Stimulated activated naive CD4-positive, alpha-beta T cell treated with Interleukin-2 at 50 U/mL for 16 hours (primary cell): ENCODE measurements at regions not wholly inside any gene's neighbourhood (a gene's known extent, or its start where the extent isn't known, plus 50 kb on each side); places are given as distances from the start of the nearest gene placed in this dataset.

Experiments used
- DNase-seq: peaks from one replicate; lab custom pipeline; 2025; lab: John Stamatoyannopoulos, UW

DNA sequence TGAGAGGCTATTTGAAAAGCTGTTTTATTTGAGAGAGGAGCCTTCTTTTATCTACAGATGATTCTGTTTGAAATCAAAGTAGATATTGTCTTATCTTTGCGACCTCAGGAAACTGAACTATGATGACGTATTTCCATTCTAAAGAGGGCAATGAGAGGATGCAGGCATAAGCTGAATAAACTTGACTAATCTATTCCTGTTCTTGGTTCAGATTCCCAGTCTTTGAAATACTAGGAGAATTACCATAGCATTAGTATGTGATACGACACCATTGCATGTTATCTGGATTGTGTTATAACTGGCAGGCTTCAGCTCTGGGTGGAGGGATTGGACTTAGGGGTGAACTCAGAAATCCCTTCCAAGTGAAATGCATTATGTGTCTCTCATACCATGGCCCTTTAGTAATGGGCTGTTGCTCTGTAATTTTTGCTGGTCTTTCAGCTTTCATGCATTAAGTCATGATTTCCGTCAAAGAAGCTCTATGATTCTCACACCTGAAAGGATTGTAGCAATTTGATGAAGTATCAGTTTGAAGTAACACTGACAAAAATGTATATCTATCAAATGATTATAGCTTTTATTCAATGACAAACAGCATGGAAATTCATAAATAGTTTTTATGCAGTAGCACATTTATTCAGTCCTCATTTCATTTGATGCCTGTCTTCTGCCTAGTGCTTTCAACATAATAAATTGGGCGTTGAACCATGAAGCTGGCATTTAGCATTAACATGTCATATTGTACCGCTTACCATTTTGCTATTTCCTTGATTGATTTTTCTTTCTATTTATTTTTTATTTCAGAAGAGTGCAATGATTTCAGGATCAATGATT lies 138.4 kb upstream of the SPACA1 start:
- no peak for DNase-seq

DNA sequence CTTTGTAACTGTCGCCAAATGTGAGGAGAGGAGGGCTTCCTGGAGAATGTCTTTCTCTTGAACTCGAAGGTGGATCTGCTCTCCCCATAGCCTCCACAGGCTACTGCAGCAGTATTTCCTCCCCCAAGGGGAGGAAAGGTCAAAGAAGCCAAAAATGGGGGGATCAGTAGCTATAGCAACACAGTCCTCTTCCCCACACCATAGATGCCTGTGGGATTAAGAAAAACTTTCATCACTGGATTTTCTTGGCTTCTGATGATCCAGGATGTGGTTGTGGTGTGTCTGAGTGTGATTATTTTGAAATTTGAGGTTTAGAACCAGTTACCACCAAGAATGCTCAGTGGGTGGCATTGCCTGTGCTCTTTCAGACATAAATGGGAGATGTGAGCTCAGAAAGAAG lies 140.1 kb upstream of the SPACA1 start:
- no peak for DNase-seq

DNA sequence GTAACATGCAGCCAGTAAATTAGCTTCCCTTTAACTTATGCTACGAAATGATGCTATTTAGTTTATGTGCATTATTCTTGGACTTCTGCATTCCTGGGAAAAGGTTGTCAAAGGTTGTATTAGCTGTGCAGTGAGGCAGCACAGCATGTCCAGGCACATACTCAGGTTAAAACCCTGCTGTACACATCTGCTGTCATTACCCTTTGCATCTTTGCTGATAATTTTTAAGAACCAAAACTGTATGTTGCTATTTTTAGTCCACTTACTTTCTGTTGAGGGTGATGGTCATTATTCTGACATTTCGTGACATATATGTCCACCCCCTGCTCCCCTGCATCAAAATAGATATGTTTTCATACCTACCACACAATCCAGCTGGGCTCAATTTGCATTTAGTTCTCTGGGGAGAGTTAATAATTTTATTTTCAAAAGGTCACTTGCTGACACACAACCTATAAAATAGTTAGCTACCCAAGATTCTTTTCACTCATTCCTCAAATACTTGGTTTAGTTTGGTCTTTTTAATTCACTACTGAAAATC lies 142.5 kb upstream of the SPACA1 start:
- no peak for DNase-seq

DNA sequence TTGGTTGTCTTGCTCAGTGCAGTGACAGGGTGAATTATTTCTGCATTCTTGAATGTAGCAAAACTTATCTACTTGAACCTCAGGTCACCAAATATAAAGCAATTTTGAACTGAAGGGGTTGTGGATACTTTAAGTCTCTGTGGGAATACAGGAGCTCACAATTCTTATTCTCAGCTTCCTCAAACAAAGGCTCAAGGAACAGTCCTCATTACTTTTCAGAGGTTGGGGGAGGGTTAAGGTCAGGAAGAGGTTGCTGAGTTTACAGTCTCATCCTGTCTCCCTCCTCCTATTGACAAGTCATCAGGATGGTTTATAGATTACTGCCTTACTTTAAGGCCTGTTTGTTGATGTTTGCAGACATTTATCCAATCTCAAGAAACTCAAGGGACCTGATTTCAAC lies 143.6 kb upstream of the SPACA1 start:
- no peak for DNase-seq

DNA sequence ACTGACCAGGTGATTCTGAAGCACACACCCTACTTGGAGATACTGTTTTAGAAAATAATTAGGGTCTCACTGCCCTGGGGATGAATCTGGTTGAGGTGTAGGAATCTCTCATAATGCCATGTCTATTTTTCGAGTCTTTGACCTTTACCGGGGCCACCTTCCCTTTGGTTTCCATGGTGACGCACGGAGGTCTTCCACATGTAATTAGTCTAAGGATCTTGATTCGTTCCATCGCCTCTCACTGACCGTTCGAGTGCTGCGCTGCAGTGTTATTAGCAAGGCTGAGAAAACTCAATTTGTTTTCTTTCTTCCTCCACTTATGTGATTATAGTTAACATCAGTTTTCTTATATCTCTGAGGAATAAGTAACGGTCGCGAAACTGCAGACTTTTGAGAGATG lies 144.3 kb upstream of the SPACA1 start:
- no peak for DNase-seq

DNA sequence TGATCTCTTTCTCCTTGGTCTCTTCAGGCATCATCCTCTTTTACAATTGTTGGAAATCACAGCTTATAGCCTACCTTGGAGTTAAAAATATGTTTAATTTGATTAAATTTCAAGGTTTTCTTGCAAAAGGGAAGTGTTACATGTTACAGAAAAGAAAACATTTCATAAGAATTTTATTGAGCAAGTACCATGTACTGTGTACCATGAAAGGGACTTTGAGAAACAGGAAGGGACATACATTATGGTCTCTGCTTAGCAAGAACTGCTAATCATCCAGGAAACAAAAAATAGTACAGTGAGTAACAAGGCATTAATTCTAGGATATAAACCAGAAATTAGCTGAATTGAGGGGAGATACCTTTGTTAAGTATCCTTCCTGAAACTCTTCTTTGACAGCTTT lies 145.3 kb upstream of the SPACA1 start:
- DNase-seq, result no peak

DNA sequence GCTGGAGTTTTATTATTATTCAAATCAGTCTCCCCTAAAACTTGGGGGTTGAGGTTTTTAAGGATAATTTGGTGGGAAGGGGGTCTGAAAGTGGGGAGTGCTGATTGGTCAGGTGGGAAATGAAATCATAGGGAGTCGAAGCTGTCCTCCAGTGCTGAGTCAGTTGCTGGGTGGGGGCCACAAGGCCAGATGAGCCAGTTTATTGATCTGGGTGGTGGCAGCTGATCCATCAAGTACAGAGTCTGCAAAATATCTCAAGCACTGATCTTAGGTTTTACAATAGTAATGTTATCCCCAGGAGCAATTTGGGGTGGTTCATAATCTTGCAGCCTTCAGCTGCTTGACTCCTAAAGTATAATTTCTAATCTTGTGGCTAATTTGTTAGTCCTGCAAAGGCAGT lies 146.0 kb upstream of the SPACA1 start:
- no peak for DNase-seq

DNA sequence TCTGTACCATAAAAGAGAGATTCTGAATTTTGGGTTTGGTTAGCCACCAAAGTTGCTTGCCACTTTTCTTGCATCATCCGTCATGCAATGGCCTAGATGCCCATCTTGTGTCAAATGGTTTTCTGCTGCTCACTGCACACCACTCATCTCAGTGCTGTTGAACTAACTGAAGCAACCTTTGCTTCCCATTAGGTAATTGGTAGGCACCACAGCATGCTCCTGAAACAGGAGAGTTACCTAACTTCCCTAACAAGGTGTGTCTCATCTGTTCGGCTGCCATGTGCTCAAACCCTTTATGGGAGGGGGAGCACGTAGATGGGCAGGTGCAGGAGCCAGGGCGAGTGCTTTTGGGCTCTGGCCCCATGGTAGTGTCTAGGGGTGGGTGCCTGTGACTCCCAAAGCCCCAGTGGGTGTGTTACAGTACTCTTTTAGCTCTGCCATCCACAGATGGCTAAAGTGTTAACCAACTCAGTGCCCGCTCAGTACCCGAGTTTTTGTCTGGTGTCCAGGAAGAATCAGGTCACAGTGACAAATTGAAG lies 147.4 kb upstream of the SPACA1 start:
- DNase-seq, result no peak

DNA sequence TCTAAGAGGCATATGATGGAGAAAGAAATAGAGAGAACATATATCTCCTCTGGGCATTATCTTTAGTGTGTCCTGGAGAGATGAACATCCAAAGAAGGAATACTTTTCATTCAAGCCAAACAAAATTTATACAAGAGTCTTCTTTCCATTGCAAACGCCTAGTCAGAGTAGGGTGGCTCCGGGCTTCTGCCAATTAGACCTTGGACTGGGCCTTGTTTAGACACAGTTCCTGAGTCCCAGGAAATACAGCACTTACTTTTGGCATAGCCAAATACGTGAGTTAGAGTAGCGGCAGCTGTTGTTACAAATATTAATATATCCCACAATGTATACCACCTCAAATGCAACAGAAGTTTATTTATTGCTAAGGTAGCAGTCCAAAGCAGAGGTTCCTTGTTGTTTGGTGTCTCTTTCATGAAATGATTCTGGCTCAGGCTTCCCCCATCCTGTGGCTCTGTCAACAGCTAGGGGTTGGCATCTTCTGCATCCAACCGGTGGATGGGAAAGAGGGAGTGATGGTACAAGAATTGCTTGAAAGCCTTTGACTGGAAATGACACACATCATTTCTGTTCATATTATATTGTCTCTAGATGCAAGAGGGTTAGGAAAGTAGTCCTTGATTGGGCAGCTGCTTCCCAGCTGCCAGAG lies 148.0 kb upstream of the SPACA1 start:
- DNase-seq, result no peak

DNA sequence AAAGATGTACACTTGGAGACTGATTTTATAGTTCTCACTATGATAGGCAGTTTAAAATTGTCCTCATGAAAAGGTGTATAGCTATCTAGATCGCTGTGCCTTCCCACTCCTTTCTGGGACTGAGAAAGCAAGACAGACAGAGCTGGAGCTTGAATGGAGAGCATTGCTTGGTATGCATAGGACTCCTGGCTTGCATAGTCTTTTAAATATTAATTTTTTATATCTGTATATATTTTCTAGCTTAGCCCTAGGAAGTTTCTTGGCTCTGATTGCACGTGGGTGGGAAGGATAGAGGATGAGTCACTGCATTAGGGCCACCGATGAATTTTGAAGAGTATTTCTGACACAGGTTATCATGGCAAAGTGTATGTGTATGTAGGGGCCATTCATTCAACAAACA lies 150.0 kb upstream of the SPACA1 start:
- no peak for DNase-seq

DNA sequence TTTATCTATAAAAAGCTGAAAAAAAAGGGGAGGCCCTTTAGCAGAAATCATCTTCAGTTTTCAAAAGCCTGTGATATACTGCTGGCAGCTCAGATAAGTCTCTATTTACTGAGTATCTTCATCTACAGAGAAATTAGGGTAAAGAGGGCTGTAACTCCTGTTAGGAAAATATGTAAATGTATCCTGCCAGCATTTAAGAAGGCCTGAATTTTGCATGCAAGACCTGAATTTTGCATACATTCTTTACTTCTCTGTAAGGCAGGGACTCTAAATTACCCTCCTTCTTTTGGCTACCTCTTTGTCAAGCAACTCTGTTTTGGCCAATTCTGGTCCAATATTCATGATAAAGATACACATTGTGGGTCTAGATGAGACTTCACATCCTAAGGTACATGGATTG lies 150.6 kb upstream of the SPACA1 start:
- DNase-seq, result no peak

DNA sequence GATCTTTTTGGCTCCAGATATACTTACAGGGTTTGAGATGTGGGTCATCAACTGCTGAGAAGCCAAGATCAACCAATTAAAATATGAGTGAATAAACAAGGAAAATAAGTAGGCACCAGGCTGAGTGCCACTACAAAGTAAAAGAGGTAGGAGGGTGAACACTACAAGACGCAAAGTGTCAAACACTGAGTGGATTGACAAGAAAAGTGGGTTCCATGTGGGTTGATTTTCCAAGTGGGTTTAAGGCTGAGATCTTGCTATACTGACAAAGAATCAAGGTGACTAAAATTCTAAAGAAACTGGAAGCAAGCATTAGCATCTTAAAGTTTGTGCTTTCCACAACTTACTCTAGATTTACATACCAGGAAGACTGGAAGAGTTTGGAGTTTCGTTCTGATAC lies 160.4 kb upstream of the SPACA1 start:
- DNase-seq, result no peak

DNA sequence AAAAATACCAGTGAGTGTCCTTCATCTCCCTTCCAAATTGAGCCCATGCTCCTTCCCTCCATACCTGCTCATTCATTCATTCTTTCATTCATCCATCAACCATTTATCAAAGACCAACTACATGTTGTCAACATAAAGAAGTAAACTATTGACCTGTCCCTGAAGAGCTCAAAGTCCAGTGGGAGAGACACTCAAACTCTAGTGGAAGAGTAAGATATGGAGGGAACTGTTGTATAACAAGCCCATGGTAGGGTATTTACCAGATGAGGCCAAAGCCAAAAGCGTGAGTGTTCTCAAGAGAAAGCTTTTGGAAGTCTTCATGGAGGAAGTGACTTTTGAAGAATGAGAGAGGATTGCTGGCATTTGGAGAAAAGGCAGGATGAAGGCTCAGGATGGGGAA lies 163.4 kb upstream of the SPACA1 start:
- no peak for DNase-seq

DNA sequence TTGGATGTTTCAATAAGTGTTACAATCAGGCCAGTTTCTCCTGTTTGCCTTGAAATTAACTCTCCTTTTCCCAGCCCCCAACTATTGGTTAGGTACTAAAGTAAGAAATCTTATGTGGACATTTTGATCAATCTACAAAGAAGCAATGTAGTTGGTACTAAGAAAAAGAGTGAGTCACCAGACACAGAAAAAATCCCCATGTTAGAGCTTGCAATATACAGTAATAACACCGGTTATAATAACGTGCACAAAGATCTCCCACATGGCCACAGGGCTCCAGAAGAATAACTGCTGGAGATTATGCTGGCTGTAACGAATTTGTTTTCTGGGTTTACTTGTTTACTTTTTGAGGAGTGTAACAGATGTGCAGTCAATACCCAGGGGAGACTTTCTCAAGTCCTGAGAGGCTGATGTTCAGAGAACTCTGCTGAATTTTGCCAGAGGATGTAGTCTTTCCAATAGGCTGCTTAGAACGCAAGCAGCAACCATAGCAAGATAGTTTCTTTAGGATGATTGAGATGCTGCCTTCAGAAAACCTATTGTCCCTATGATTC lies 166.2 kb upstream of the SPACA1 start:
- no peak for DNase-seq

DNA sequence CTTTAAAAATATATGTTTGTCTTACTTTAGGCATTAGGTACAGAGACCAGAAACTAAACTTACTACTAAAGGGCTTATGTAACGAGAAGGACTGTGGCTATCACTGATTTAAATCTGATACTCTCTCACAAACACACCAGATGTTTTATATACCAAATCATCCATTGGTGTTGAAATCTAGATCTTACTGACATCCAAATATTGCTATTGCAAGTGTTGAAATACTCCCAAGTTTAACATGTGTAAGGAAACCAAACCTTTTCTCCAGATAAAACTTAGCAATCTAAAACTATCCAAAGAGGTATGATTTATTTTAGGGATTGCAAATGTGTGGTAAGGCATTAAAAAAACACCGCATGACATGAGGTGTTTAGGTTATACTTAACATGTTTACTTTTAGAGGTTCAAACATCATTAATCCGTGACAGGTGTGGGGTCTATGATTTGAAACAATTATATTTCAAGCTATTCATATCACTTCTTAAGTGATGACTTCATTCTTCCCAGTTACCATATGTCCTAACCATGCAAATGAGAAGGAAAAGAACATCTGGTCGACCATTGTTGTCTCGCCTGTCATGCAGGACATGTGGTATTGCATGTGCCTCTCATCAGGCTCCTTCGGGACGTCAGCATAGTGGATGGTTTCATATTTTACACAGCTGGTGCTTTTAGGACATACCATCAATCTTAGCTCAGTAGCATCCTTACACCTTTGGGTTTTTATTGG lies 168.3 kb upstream of the SPACA1 start:
- no peak for DNase-seq

DNA sequence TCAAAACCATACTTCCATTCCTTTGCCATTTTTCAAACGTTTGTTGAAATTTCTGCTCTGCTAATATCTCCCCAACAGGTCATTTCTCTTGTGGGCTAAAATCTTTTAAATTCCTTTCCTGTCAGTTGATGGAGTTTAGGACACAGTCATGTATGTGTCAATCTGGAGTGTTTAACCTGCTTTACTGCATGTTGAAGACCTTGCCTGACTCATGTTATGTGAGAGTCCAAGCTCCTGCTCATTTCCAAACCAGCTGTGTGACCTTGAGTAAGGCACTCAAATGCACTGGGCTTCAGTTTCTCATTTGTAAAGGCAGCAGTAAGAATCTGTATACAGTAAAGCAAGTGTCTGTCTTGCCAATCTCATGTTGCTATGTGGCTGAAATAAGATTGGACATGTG lies 171.9 kb upstream of the SPACA1 start:
- no peak for DNase-seq

DNA sequence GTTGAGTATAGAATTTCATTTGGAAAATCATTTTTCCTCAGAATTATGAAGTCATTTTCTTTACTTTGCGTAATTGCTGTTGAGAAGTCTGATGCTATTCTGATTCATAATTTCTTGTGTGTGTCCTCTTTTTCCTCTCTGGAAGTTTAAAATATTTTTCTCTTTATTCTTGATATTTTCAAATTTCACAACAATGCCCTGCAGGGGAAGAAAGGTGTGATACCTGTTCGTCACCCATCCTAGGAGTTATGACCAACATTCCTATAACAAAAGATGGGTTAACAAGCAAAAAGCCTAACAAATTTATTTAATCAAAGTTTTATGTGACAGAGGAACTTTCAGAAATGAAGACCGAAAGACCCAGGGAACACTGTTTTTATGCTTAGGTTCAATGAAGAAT lies 171.5 kb upstream of the AKIRIN2 start:
- DNase-seq, result no peak

DNA sequence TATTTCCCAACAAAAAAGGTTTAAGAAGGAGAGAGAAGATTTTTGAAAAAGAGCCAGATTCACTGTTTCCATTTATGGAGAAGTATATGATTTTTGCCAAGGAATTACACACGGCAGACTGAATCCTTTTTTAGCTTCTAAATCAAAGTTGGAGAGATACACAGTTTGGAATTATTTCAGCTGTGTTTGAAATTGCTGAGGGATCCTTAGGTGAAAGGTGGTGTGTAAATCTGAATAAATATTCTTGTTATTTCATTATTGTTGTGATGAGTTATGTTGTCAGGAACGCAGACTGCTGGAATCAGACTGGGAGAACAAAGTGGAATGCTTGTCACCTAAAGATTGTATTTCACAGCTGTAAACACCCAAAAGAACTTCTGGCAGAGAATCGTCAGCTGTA lies 168.5 kb upstream of the AKIRIN2 start:
- DNase-seq, result no peak

DNA sequence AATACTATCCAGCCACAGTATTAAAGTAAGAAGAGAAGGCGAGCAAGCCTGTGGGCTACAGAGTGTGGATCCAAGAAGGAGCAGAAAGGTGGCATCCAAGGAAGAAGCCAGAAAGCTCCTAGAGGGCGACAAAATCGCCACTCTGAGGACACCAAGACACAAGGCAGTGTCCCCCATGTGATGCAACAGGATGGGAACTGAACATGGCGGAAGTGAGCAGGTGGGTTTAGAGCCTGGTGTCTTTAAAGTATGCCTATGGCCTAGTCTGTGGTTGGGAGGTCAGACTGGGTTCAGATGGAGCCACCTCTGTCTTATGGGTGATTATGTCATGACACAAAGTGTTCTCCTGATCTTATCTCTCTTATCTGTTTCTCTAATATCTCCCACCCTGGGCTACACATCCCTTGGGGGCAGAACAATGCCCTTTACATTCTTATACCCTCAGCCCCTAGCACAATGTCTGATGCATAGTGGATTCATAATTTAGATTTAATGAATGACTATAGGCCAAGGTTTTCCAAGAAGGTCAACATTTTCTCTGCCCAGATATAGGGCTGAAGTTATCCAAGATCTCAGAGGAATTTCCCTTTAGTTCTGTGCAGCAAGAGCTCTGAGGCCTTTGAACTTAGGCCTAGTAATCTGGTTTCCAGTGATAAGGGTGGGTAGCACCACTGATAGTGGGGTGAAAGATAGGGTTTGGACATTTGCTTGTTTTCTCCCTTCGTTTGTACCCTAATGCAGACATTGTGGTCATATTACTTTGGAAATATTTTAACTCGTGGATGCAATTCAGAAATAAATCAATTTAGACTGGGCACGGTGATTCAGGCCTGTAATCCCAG lies 167.3 kb upstream of the AKIRIN2 start:
- no peak for DNase-seq

DNA sequence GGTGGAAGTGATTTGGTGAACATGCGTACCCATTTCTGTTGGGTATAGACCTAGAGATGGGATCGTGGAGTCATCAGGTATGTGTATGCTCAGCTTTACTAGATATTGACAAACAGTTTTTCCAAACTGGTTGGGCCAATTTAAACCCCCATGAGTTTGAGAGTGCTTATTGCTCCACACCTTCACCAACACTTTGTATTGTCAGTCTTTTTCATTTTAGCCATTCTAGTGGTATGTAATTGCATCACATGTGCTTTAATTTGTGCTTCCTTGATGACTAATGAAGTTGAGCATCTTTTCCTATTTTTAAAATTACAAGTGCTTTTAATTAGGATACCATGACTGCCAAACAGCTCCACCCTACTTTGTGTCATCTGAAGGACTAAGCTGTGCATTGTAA lies 158.9 kb upstream of the AKIRIN2 start:
- DNase-seq, result no peak

DNA sequence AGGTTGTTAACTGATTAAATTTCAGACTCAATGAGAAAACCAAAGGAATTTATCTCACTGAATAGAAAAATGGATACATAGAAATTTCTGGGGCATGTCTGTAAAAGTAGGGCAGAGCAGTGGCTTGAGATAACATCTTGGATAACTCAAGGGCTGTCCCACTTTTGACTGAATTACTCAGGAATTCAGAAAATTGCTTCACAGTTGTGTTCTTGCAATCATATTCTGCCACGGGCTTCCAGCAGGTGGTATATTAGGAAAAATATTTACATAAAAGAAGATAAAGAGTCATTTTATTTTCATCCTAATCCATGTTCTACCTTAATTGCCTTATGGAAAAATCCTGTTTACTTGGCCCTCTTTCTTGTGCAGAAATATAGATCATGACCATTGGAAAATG lies 156.4 kb upstream of the AKIRIN2 start:
- no peak for DNase-seq
